ENCODE measurements at regions not wholly inside any gene's neighbourhood (a gene's known extent, or its start where the extent isn't known, plus 50 kb on each side); places are given as distances from the start of the nearest gene placed in this dataset.

DNA sequence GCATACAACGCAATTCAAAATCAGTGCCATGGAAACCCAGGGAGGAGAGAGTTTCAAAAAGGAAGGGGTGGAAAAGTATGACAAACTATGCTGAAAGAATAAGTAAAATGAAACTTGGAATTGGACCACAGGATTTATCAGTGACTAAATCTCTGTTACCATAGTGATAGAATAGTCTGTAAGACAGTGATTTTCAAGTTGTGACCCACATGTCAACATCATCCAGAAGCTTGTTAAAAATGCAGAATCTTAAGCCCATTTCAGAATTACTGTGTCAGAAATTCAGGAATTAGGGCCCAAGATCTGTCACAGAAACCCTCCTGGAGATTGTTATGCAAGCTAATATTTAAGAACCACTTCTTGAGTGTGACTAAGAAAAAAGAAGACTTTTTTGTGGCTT lies 417.7 kb upstream of the JAG1 start:
- TF ChIP-seq CTCF (IDR thresholded peaks at IDR 0.05) = no peak
- TF ChIP-seq POLR2A (IDR thresholded peaks at IDR 0.05) = no peak
